Peyer's patch (tissue), 4 donors: ENCODE measurements at regions not wholly inside any gene's neighbourhood (a gene's known extent, or its start where the extent isn't known, plus 50 kb on each side); places are given as distances from the start of the nearest gene placed in this dataset.

Experiments used
- DNase-seq, 3 donors: peaks; one replicate each; pipeline ENCODE4 v3.0.0-alpha.2; 2017 to 2019
- H3K27ac ChIP-seq, 4 donors: fragments of 200-600 bp; sonication (generic); one replicate each; pipeline ENCODE4 v1.5.1; 2016 to 2019
- H3K27me3 ChIP-seq, 2 donors: fragments of 200-600 bp; sonication (generic); one replicate each; pipeline ENCODE4 v1.5.1; 2019
- H3K36me3 ChIP-seq, 3 donors: fragments of 200-600 bp; sonication (generic); one replicate each; pipeline ENCODE4 v1.5.1; 2016 to 2019
- H3K4me1 ChIP-seq, 4 donors: fragments of 200-600 bp; sonication (generic); one replicate each; pipeline ENCODE4 v1.5.1; 2016 to 2019
- H3K4me3 ChIP-seq, 4 donors: fragments of 200-600 bp; sonication (generic); 1 replicate in 3 of 4; 2 replicates in 1 of 4; pipeline ENCODE4 v1.5.1; 2016 to 2019; ENCODE audit warnings: mild to moderate bottlenecking in 1 of 4
- H3K9me3 ChIP-seq, 4 donors: fragments of 200-600 bp; sonication (generic); one replicate each; pipeline ENCODE4 v1.5.1; 2016 to 2019; ENCODE audit warnings: mild to moderate bottlenecking in 1 of 4
- POLR2A ChIP-seq, 2 donors: fragments of 450-650 bp; IDR thresholded peaks; one replicate each; pipeline ENCODE4 v1.5.1; 2017; ENCODE audit warnings: antibody characterized with exemption in 2 of 2, mild to moderate bottlenecking in 2 of 2, moderate library complexity in 2 of 2
- TF ChIP-seq, protein P1 (sequence below), 6 experiments: fragments of 450-650 bp in 4 of 6; fragments of 200-600 bp in 2 of 6; sonication (generic) in 1 of 6; IDR thresholded peaks; one replicate each; pipeline ENCODE4 v1.5.1; 2017 to 2019; ENCODE audit warnings: antibody characterized with exemption in 6 of 6, mild to moderate bottlenecking in 3 of 6, moderate library complexity in 1 of 6

DNA sequence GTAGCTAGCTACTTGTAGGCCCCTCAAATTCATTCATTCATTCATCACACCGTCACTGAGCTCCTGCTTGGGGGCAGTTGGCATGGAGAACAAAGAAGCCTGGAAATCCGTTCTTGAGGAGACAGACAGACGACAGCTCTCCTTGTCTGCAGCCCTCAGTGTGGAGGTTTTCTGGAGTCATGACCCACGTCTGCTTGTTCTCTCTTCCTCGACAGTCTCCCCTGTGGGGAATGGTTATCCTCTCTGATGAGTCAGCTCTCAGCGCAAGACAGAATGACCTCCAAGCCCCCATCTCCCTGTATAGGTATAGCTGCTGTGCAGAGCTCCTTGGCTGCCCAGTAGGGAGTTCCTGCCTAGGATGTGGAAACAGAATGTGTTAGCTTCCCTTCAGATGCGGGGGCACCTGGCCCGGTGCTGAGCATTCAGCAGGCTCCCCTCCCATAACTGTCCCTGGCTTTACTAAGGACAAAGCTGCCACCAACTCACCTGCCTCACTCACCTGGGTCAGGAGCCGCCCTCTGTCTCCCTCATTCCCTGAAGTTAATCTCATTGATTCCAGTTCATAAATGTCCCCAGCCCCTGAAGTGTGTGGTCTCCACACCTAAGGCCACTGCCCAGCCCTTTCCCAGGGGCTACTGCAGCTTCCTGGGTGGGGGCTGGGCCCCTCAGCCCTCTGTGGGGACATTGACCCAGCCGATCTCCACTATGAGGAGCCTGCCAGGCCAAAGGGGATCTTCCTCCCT, 124.7 kb downstream of the ACKR3 start:
- Histone ChIP-seq H3K4me1 (no peaks in the 10 kb centered on the region), H3K9me3 (no peaks in the 10 kb centered on the region)
- DNase-seq = no peak

DNA sequence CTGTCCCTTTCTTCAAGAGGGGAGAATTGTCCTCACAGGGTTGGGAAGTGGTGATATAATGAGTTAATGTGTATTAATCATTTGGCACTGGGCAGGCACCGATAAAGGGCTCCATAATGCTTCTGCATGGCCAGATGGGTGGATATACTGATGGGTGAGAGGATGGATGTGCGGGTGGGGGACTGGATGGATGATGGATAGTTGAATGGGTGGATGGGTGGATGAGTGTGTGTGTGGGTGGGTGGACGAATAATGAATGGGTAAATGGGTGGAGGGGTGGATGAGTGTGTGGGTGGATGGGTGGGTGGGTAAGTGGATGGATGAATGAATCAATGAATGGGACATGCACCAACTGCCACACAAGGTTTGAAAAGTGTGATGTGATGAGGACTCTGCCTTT, 127.2 kb downstream of the ACKR3 start:
- no peaks in the 10 kb centered on the region for H3K9me3 ChIP-seq

More for the DNA sequence above, 124.7 kb downstream of the ACKR3 start:
- Histone ChIP-seq H3K36me3 (no peaks in the 10 kb centered on the region), H3K27ac (no peak overlapping the region), H3K4me3 (no peak overlapping the region), H3K27me3 (no peaks in the 10 kb centered on the region)
- no peak for TF ChIP-seq POLR2A (IDR thresholded peaks at IDR 0.05)
- TF ChIP-seq, protein P1, sequence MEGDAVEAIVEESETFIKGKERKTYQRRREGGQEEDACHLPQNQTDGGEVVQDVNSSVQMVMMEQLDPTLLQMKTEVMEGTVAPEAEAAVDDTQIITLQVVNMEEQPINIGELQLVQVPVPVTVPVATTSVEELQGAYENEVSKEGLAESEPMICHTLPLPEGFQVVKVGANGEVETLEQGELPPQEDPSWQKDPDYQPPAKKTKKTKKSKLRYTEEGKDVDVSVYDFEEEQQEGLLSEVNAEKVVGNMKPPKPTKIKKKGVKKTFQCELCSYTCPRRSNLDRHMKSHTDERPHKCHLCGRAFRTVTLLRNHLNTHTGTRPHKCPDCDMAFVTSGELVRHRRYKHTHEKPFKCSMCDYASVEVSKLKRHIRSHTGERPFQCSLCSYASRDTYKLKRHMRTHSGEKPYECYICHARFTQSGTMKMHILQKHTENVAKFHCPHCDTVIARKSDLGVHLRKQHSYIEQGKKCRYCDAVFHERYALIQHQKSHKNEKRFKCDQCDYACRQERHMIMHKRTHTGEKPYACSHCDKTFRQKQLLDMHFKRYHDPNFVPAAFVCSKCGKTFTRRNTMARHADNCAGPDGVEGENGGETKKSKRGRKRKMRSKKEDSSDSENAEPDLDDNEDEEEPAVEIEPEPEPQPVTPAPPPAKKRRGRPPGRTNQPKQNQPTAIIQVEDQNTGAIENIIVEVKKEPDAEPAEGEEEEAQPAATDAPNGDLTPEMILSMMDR (IDR thresholded peaks at IDR 0.05) = no peak

DNA sequence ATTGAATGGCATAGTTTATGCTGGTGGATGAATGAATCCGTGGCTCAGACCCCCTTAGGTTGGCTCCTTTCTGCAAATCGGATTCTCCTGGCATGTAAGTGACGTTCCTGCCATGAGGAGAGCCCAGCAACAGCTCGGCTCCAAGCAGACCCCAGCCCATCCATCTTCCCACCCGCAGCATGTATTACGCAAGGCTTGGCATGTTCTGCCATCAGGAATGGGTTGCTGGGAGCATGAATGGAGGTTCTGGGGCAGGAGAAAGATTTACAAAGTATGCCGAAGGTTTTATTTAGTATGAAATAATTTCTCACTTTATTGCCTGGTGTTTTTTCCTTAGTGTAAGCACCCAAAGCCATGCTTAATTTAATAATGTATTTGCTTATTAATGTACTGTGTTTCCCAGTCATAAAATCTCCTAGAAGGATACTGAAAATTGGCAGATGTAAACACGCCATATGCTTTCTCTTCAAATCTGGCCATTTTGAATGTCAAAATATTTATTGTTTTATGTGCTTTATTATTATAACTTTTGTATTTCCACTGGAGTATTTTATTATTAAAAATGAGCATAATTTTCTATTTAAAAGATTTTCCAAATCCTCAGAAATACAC, 128.5 kb downstream of the ACKR3 start:
- TF ChIP-seq, protein P1 (IDR thresholded peaks at IDR 0.05) = no peak
- no peak for TF ChIP-seq POLR2A (IDR thresholded peaks at IDR 0.05)
- H3K4me1 ChIP-seq = no peaks in the 10 kb centered on the region
- H3K27me3 ChIP-seq = no peaks in the 10 kb centered on the region
- no peaks in the 10 kb centered on the region for H3K36me3 ChIP-seq
- no peak overlapping the region for H3K4me3 ChIP-seq
- no peak overlapping the region for H3K27ac ChIP-seq
- no peak for DNase-seq
- H3K9me3 ChIP-seq = no peaks in the 10 kb centered on the region

More for the DNA sequence above, 127.2 kb downstream of the ACKR3 start:
- no peak for DNase-seq
- H3K4me1 ChIP-seq = no peaks in the 10 kb centered on the region
- no peaks in the 10 kb centered on the region for H3K27me3 ChIP-seq
- no peak for TF ChIP-seq POLR2A (IDR thresholded peaks at IDR 0.05)
- TF ChIP-seq, protein P1 (IDR thresholded peaks at IDR 0.05) = no peak
- H3K36me3 ChIP-seq = no peaks in the 10 kb centered on the region
- H3K27ac ChIP-seq = no peak overlapping the region
- H3K4me3 ChIP-seq = no peak overlapping the region

DNA sequence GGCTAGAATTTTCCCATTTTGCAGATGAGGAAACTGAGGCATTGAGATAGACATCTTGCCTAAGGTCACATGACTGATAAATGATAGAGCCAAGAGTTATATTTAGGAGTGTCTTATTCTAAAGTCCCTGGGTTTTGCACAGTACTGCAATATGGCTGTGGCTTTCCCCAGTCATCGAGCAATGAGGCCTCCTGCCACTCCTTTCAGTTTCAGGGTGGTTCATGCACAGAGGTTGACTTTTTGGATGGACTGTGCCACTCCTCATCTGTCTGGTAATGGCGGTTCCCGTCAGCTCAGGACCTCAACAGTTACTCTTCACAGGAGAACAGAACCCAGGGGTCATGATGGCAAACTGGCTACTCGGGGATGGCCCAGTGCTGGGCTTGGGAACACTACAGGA, 131.1 kb downstream of the ACKR3 start:
- no peak for DNase-seq
- Histone ChIP-seq H3K4me3 (no peak overlapping the region), H3K36me3 (no peaks in the 10 kb centered on the region), H3K27ac (no peak overlapping the region), H3K9me3 (no peaks in the 10 kb centered on the region), H3K4me1 (no peaks in the 10 kb centered on the region), H3K27me3 (no peaks in the 10 kb centered on the region)
- TF ChIP-seq, protein P1 (IDR thresholded peaks at IDR 0.05) = no peak
- no peak for TF ChIP-seq POLR2A (IDR thresholded peaks at IDR 0.05)

DNA sequence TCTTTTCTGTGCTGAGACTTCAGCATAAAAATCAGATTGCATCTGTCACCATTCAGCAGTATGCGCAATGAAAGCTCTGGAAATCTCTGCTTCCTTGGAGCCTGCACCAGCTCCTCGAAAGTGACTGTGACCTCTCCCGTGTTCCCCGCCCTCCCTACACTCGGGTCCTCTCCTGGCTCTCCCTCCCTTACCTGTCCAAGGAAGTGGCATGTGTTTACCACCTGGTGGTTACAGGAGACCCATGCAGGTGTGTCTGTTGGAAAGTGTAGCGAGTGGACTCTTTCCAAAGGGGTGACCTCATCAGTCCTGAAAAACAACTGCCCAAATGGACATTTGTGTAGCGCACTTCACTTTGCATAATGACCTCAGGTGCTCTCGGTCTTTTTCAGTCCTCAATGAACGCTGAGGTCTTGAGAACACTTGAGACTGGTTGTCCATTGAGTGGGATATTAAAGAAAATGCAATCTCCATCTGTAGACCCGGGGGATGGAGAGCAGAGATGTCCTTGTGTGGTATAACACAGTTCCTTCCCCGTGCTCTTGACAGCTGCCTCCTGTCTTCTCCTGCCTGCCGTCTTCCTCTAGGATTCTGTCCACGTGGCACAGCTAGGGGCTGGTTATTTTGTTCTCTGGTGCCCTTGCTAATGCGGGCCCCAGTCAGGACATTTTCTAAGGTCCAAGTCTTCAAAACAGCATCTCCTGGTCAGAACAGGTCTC, 133.2 kb downstream of the ACKR3 start:
- Histone ChIP-seq H3K27ac (no peak overlapping the region), H3K4me3 (no peak overlapping the region), H3K4me1 (no peaks in the 10 kb centered on the region), H3K27me3 (no peaks in the 10 kb centered on the region), H3K36me3 (no peaks in the 10 kb centered on the region), H3K9me3 (no peaks in the 10 kb centered on the region)
- no peak for TF ChIP-seq POLR2A (IDR thresholded peaks at IDR 0.05)
- TF ChIP-seq, protein P1 (IDR thresholded peaks at IDR 0.05) = no peak
- no peak for DNase-seq
